H7 (cell line): ENCODE measurements at regions not wholly inside any gene's neighbourhood (a gene's known extent, or its start where the extent isn't known, plus 50 kb on each side); places are given as distances from the start of the nearest gene placed in this dataset.
"Not testable (repeated sequence)": the region's sequence is repeated elsewhere in the genome, so short reads cannot be mapped to it uniquely, and the experiment has no call there.

Source experiments
- DNase-seq: peaks from one replicate; pipeline ENCODE4 v3.0.0; 2012
- H3K27me3 ChIP-seq: 2 replicates; pipeline ENCODE4 v1.6.0; 2011; ENCODE audit warnings: mild to moderate bottlenecking, low read length; ENCODE audit not compliant: control insufficient read depth, insufficient read depth
- H3K36me3 ChIP-seq: replicated peaks from 2 replicates; pipeline ENCODE4 v1.5.1; 2011; ENCODE audit warnings: low read length; ENCODE audit not compliant: control insufficient read depth, insufficient read depth
- H3K4me3 ChIP-seq: 2 replicates; pipeline ENCODE4 v1.5.1; 2011; ENCODE audit warnings: low read depth, mild to moderate bottlenecking, control low read depth, low read length, moderate library complexity; ENCODE audit not compliant: insufficient read depth

GRCh38 chr3:18103591-18103990 is 321.5 kb downstream of the SATB1 start:
- Histone ChIP-seq H3K27me3 (no peaks in the 10 kb centered on the region; the same call in 1 of the 2 replicates), H3K36me3 (no peaks in the 10 kb centered on the region), H3K4me3 (no peak overlapping the region)
- no peak for DNase-seq

- H3K27me3 ChIP-seq = no peaks in the 10 kb centered on the region; the same call in 1 of the 2 replicates
- no peaks in the 10 kb centered on the region for H3K36me3 ChIP-seq
- H3K4me3 ChIP-seq = no peak overlapping the region
- no peak for DNase-seq
Observed at GRCh38 chr3:18100121-18100520, 325.0 kb downstream of the SATB1 start.

- no peaks in the 10 kb centered on the region for H3K36me3 ChIP-seq
- H3K4me3 ChIP-seq = no peak overlapping the region
- DNase-seq = no peak
- H3K27me3 ChIP-seq = no peaks in the 10 kb centered on the region; the same call in 1 of the 2 replicates
Observed at GRCh38 chr3:18099611-18100010, 325.5 kb downstream of the SATB1 start.

- no peaks in the 10 kb centered on the region for H3K36me3 ChIP-seq
- no peak overlapping the region for H3K4me3 ChIP-seq
- H3K27me3 ChIP-seq = no peaks in the 10 kb centered on the region; the same call in 1 of the 2 replicates
- DNase-seq = no peak
Observed at GRCh38 chr3:18098960-18099587, 326.1 kb downstream of the SATB1 start.

- Histone ChIP-seq H3K27me3 (no peaks in the 10 kb centered on the region; the same call in 1 of the 2 replicates), H3K36me3 (no peaks in the 10 kb centered on the region), H3K4me3 (no peak overlapping the region)
- no peak for DNase-seq
Observed at GRCh38 chr3:18097989-18098388, 327.1 kb downstream of the SATB1 start.

GRCh38 chr3:18097473-18097872 is 327.7 kb downstream of the SATB1 start:
- no peaks in the 10 kb centered on the region for H3K36me3 ChIP-seq
- no peak overlapping the region for H3K4me3 ChIP-seq
- no peaks in the 10 kb centered on the region; the same call in 1 of the 2 replicates for H3K27me3 ChIP-seq
- no peak for DNase-seq

GRCh38 chr3:18092726-18093125 is 332.4 kb downstream of the SATB1 start:
- Histone ChIP-seq H3K36me3 (no peaks in the 10 kb centered on the region), H3K4me3 (no peak overlapping the region), H3K27me3 (no peaks in the 10 kb centered on the region; the same call in 1 of the 2 replicates)
- no peak for DNase-seq

GRCh38 chr3:18090377-18090776 is 334.8 kb downstream of the SATB1 start:
- H3K4me3 ChIP-seq = no peak overlapping the region
- no peak for DNase-seq

GRCh38 chr3:18087988-18088387 is 337.2 kb downstream of the SATB1 start:
- Histone ChIP-seq H3K27me3 (no peaks in the 10 kb centered on the region), H3K36me3 (no peaks in the 10 kb centered on the region), H3K4me3 (no peak overlapping the region)
- DNase-seq = no peak

More at GRCh38 chr3:18090377-18090776, 334.8 kb downstream of the SATB1 start:
- no peaks in the 10 kb centered on the region for H3K36me3 ChIP-seq
- no peaks in the 10 kb centered on the region for H3K27me3 ChIP-seq

- Histone ChIP-seq H3K36me3 (no peaks in the 10 kb centered on the region), H3K27me3 (no peaks in the 10 kb centered on the region), H3K4me3 (no peak overlapping the region)
- no peak for DNase-seq
Observed at GRCh38 chr3:18086760-18087159, 338.4 kb downstream of the SATB1 start.

GRCh38 chr3:18086078-18086477 is 339.1 kb downstream of the SATB1 start:
- no peak overlapping the region for H3K4me3 ChIP-seq
- no peaks in the 10 kb centered on the region for H3K27me3 ChIP-seq
- DNase-seq = no peak
- H3K36me3 ChIP-seq = no peaks in the 10 kb centered on the region

GRCh38 chr3:18085429-18085828 is 339.7 kb downstream of the SATB1 start:
- no peak overlapping the region for H3K4me3 ChIP-seq
- DNase-seq = no peak
- no peaks in the 10 kb centered on the region for H3K27me3 ChIP-seq

GRCh38 chr3:18083273-18083590 is 340.8 kb upstream of the TBC1D5 start:
- not testable (repeated sequence) for H3K36me3 ChIP-seq, DNase-seq, H3K27me3 ChIP-seq, H3K4me3 ChIP-seq

More at GRCh38 chr3:18085429-18085828, 339.7 kb downstream of the SATB1 start:
- no peaks in the 10 kb centered on the region for H3K36me3 ChIP-seq

GRCh38 chr3:18082551-18083272 is 340.3 kb upstream of the TBC1D5 start:
- no peak for DNase-seq
- Histone ChIP-seq H3K4me3 (no peak overlapping the region), H3K36me3 (no peaks in the 10 kb centered on the region), H3K27me3 (no peaks in the 10 kb centered on the region)

GRCh38 chr3:18080198-18080689 is 337.8 kb upstream of the TBC1D5 start:
- H3K27me3 ChIP-seq = no peaks in the 10 kb centered on the region
- no peaks in the 10 kb centered on the region for H3K36me3 ChIP-seq
- DNase-seq = no peak
- H3K4me3 ChIP-seq = no peak overlapping the region
